Fibroblast of skin of abdomen (primary cell): ENCODE measurements at regions not wholly inside any gene's neighbourhood (a gene's known extent, or its start where the extent isn't known, plus 50 kb on each side); places are given as distances from the start of the nearest gene placed in this dataset.

Experiments used
- DNase-seq: peaks from one replicate; pipeline ENCODE4 v3.0.0-alpha.2; 2013

- DNase-seq: no peak
Observed at GRCh38 chr20:55586610-55587009, 418.7 kb downstream of the CBLN4 start.

GRCh38 chr20:55584964-55585363 is 420.4 kb downstream of the CBLN4 start:
- no peak for DNase-seq

GRCh38 chr20:55584307-55584706 is 421.0 kb downstream of the CBLN4 start:
- DNase-seq: no peak

GRCh38 chr20:55583036-55583435 is 422.3 kb downstream of the CBLN4 start:
- no peak for DNase-seq

GRCh38 chr20:55582498-55582897 is 422.8 kb downstream of the CBLN4 start:
- DNase-seq: no peak

GRCh38 chr20:55581519-55581918 is 423.8 kb downstream of the CBLN4 start:
- DNase-seq: no peak

- DNase-seq: no peak
Observed at GRCh38 chr20:55580475-55580874, 424.8 kb downstream of the CBLN4 start.

GRCh38 chr20:55579802-55580201 is 425.5 kb downstream of the CBLN4 start:
- no peak for DNase-seq

- DNase-seq: no peak
Observed at GRCh38 chr20:55576981-55577380, 428.3 kb downstream of the CBLN4 start.

GRCh38 chr20:55569084-55569483 is 436.2 kb downstream of the CBLN4 start:
- no peak for DNase-seq

GRCh38 chr20:55567826-55568225 is 437.5 kb downstream of the CBLN4 start:
- DNase-seq: no peak

- DNase-seq: no peak
Observed at GRCh38 chr20:55565096-55565773, 440.1 kb downstream of the CBLN4 start.

- DNase-seq: peak; percentile 27
Observed at GRCh38 chr20:55561259-55561658, 444.1 kb downstream of the CBLN4 start.

- no peak for DNase-seq
Observed at GRCh38 chr20:55557191-55557590, 448.1 kb downstream of the CBLN4 start.

- DNase-seq: no peak
Observed at GRCh38 chr20:55555075-55555650, 450.2 kb downstream of the CBLN4 start.

GRCh38 chr20:55544638-55545037 is 460.7 kb downstream of the CBLN4 start:
- no peak for DNase-seq

- DNase-seq: no peak
Observed at GRCh38 chr20:55540486-55540885, 464.8 kb downstream of the CBLN4 start.

- no peak for DNase-seq
Observed at GRCh38 chr20:55540013-55540412, 465.3 kb downstream of the CBLN4 start.

GRCh38 chr20:55538261-55538908 is 466.9 kb downstream of the CBLN4 start:
- peak; percentile 9 for DNase-seq

- no peak for DNase-seq
Observed at GRCh38 chr20:55535366-55535765, 470.0 kb downstream of the CBLN4 start.

GRCh38 chr20:55533632-55534031 is 471.7 kb downstream of the CBLN4 start:
- no peak for DNase-seq

- DNase-seq: no peak
Observed at GRCh38 chr20:55530763-55531162, 474.6 kb downstream of the CBLN4 start.

GRCh38 chr20:55528482-55528881 is 476.8 kb downstream of the CBLN4 start:
- DNase-seq: no peak

GRCh38 chr20:55522296-55522815 is 483.0 kb downstream of the CBLN4 start:
- no peak for DNase-seq
